Neural progenitor cell (in vitro differentiated cells): ENCODE measurements at regions not wholly inside any gene's neighbourhood (a gene's known extent, or its start where the extent isn't known, plus 50 kb on each side); places are given as distances from the start of the nearest gene placed in this dataset.

ENCODE experiments used
- DNase-seq: peaks from one replicate; pipeline ENCODE4 v3.0.0-alpha.2; 2016; ENCODE audit warnings: low spot score
- H2AFZ ChIP-seq: fragments of 200-600 bp; sonication (generic); replicated peaks from 2 replicates; pipeline ENCODE4 v1.6.1; 2016; ENCODE audit warnings: antibody characterized with exemption
- H3F3A ChIP-seq: fragments of 200-600 bp; sonication (generic); 2 replicates; pipeline ENCODE4 v1.6.1; 2016; ENCODE audit warnings: antibody characterized with exemption, low read depth
- H3K27ac ChIP-seq: fragments of 200-600 bp; sonication (generic); 2 replicates; pipeline ENCODE4 v1.5.1; 2016; ENCODE audit warnings: mild to moderate bottlenecking
- H3K27me3 ChIP-seq: fragments of 200-600 bp; sonication (generic); 2 replicates; pipeline ENCODE4 v1.6.1; 2016; ENCODE audit warnings: mild to moderate bottlenecking, moderate library complexity
- H3K36me3 ChIP-seq: fragments of 200-600 bp; sonication (generic); 2 replicates; pipeline ENCODE4 v1.5.1; 2016
- H3K4me1 ChIP-seq: fragments of 200-600 bp; sonication (generic); 2 replicates; pipeline ENCODE4 v1.6.1; 2016; ENCODE audit warnings: mixed run types
- H3K4me2 ChIP-seq: fragments of 200-600 bp; sonication (generic); 2 replicates; pipeline ENCODE4 v1.6.1; 2016
- H3K4me3 ChIP-seq: fragments of 200-600 bp; sonication (generic); 2 replicates; pipeline ENCODE4 v1.5.1; 2016
- H3K79me2 ChIP-seq: fragments of 200-600 bp; sonication (generic); 2 replicates; pipeline ENCODE4 v1.6.1; 2016; ENCODE audit warnings: low read depth
- H3K9ac ChIP-seq: fragments of 200-600 bp; sonication (generic); 2 replicates; pipeline ENCODE4 v1.6.1; 2016
- H3K9me3 ChIP-seq: fragments of 200-600 bp; sonication (generic); 2 replicates; pipeline ENCODE4 v1.5.1; 2016; ENCODE audit warnings: low read depth
- H4K20me1 ChIP-seq: fragments of 200-600 bp; sonication (generic); 2 replicates; pipeline ENCODE4 v1.6.1; 2016; ENCODE audit warnings: low read depth
- H3K27ac Mint-ChIP-seq: 3 replicates; pipeline ENCODE4 v1.8.0; 2021; ENCODE audit warnings: mixed read lengths
- H3K27me3 Mint-ChIP-seq: 2 replicates; pipeline ENCODE4 v1.8.0; 2022; ENCODE audit warnings: low read depth, mild to moderate bottlenecking, inconsistent platforms, moderate library complexity, mixed read lengths; ENCODE audit not compliant: insufficient read depth
- H3K36me3 Mint-ChIP-seq: 3 replicates; pipeline ENCODE4 v1.8.0; 2021; ENCODE audit warnings: mixed read lengths
- H3K4me1 Mint-ChIP-seq: 3 replicates; pipeline ENCODE4 v1.8.0; 2021; ENCODE audit warnings: mixed read lengths
- H3K4me3 Mint-ChIP-seq: 3 replicates; pipeline ENCODE4 v1.8.0; 2021; ENCODE audit warnings: mild to moderate bottlenecking, moderate library complexity, mixed read lengths
- H3K9me3 Mint-ChIP-seq: 3 replicates; pipeline ENCODE4 v1.8.0; 2020; ENCODE audit warnings: mixed read lengths
- EZH2 ChIP-seq: fragments of 200-600 bp; sonication (generic); IDR thresholded peaks from 2 replicates; pipeline ENCODE4 v1.6.1; 2017; ENCODE audit warnings: antibody characterized with exemption, mild to moderate bottlenecking, moderate library complexity
- EZH2phosphoT487 ChIP-seq: fragments of 200-600 bp; sonication (generic); IDR thresholded peaks from 2 replicates; pipeline ENCODE4 v1.6.1; 2017; ENCODE audit warnings: antibody characterized with exemption
- TF ChIP-seq, protein P1 (sequence below): fragments of 200-600 bp; sonication (generic); IDR thresholded peaks from 2 replicates; pipeline ENCODE4 v1.5.1; 2017; ENCODE audit warnings: antibody characterized with exemption, mild to moderate bottlenecking

DNA sequence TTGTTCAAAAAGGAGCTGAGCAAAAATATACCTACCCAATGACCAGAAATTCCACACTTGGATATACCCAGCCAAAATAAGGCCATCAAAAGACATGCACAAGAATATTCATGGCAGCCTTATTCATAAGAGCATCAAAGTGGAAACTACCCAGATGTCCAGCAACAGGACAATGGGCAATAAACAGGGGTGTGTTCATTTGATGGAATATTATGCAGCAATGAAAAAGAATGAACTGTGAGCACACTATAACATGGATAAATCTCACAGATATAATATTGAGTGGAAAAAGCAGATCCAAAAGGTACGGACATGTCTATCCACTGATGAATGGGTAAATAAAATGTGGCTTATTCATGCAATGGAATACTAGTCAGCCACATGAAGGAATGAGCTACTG lies 209.2 kb upstream of the LHX5 start:
- H2AFZ ChIP-seq, result no peak overlapping the region
- Mint-ChIP-seq H3K9me3 (no peaks in the 10 kb centered on the region), H3K27me3 (peaks cover 7% of the 10 kb centered on the region), H3K36me3 (no peaks in the 10 kb centered on the region), H3K4me1 (peaks cover 22% of the 10 kb centered on the region), H3K27ac (no peak overlapping the region), H3K4me3 (no peak overlapping the region)
- H3K4me2 ChIP-seq, result no peak overlapping the region
- H4K20me1 ChIP-seq, result no peaks in the 10 kb centered on the region
- H3K79me2 ChIP-seq, result no peaks in the 10 kb centered on the region
- H3K9me3 ChIP-seq, result no peaks in the 10 kb centered on the region
- H3F3A ChIP-seq, result peaks cover 17% of the 10 kb centered on the region
- H3K27ac ChIP-seq, result no peak overlapping the region
- H3K9ac ChIP-seq, result no peak overlapping the region
- DNase-seq, result no peak
- TF ChIP-seq EZH2, result no peak
- TF ChIP-seq, protein P1, sequence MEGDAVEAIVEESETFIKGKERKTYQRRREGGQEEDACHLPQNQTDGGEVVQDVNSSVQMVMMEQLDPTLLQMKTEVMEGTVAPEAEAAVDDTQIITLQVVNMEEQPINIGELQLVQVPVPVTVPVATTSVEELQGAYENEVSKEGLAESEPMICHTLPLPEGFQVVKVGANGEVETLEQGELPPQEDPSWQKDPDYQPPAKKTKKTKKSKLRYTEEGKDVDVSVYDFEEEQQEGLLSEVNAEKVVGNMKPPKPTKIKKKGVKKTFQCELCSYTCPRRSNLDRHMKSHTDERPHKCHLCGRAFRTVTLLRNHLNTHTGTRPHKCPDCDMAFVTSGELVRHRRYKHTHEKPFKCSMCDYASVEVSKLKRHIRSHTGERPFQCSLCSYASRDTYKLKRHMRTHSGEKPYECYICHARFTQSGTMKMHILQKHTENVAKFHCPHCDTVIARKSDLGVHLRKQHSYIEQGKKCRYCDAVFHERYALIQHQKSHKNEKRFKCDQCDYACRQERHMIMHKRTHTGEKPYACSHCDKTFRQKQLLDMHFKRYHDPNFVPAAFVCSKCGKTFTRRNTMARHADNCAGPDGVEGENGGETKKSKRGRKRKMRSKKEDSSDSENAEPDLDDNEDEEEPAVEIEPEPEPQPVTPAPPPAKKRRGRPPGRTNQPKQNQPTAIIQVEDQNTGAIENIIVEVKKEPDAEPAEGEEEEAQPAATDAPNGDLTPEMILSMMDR, result no peak
- no peak for TF ChIP-seq EZH2phosphoT487
- no peak overlapping the region for H3K4me3 ChIP-seq
- peaks cover 9% of the 10 kb centered on the region for H3K4me1 ChIP-seq
- no peaks in the 10 kb centered on the region for H3K36me3 ChIP-seq
- no peaks in the 10 kb centered on the region for H3K27me3 ChIP-seq

DNA sequence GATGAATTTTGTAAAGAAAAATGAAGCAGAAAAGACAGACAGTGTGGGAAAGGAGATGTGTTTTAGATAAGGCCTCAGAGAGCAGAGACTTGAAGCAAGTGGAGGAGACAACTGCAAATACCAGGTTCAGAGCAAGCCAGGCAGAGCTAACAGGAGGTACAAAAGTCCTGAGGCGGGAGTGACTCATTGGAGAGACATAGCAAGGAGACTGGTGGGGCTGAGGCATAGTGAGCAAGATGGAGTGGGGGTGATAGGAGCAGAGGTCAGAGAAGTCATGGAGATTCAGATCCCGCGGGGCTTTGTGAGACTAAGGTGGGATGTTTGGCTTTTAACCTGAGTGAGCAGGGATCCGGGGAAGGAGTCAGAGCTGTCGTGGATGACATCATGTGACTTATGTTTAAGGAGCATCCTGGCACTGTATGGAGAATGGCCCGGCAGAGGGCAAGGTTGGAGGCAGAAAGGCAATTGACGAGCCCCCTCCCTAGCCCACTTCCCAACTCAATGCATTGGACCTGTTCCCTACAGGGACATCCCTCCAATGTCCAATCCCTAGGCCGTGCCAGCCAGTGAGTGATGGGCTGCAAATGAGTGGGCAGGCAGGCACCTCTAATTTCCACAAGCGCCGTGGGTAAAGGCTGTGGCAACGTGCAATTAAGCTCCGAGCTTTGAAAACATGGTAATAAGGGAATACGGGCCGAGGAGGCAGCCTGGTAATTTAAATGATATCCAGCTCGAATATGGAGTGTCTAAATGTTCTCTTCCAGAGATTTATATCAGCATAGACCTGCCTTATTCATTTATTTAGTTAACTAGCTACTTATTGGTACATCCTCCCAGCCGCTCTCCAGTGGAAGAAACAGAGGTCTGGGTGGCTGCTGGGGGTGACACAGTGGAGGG lies 206.8 kb upstream of the LHX5 start:
- peaks cover 25% of the 10 kb centered on the region for H3F3A ChIP-seq
- H3K4me2 ChIP-seq, result no peak overlapping the region
- no peak for TF ChIP-seq EZH2
- TF ChIP-seq, protein P1, result no peak
- no peak for TF ChIP-seq EZH2phosphoT487
- no peaks in the 10 kb centered on the region for H3K9me3 ChIP-seq
- Mint-ChIP-seq H3K9me3 (no peaks in the 10 kb centered on the region), H3K27ac (no peak overlapping the region), H3K27me3 (peaks cover 5% of the 10 kb centered on the region), H3K4me1 (peaks cover 21% of the 10 kb centered on the region), H3K36me3 (no peaks in the 10 kb centered on the region), H3K4me3 (no peak overlapping the region)
- H4K20me1 ChIP-seq, result no peaks in the 10 kb centered on the region
- H3K9ac ChIP-seq, result no peak overlapping the region
- no peak overlapping the region for H3K27ac ChIP-seq
- peaks cover 19% of the 10 kb centered on the region for H3K4me1 ChIP-seq
- H3K27me3 ChIP-seq, result no peaks in the 10 kb centered on the region
- DNase-seq, result no peak
- no peak overlapping the region for H2AFZ ChIP-seq
- H3K4me3 ChIP-seq, result no peak overlapping the region
- H3K79me2 ChIP-seq, result no peaks in the 10 kb centered on the region
- no peaks in the 10 kb centered on the region for H3K36me3 ChIP-seq

DNA sequence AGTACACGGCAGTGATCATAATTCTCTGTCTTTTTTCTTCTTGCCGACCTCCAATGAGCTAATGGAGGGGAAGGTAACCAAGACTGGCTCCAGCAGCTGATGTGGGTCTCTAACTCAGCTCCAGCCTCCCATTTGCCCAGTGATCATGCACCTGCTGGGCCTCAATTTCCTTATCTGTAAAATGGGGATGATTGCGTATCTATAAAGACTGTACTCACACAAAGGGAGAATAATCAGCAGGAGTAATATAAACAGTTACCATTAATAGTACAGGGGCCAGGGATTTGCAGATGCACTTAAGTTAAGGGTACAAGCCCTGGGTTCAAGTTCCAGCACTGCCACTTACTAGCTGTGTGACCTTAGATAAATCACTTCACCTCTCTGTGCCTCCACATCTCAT lies 204.9 kb upstream of the LHX5 start:
- H3K9ac ChIP-seq, result no peak overlapping the region
- peaks cover 24% of the 10 kb centered on the region for H3K4me1 ChIP-seq
- H2AFZ ChIP-seq, result no peak overlapping the region
- H3K27ac ChIP-seq, result no peak overlapping the region
- no peaks in the 10 kb centered on the region for H4K20me1 ChIP-seq
- no peaks in the 10 kb centered on the region for H3K9me3 ChIP-seq
- no peak overlapping the region for H3K4me2 ChIP-seq
- no peak overlapping the region for H3K4me3 Mint-ChIP-seq
- peaks cover 41% of the 10 kb centered on the region for H3F3A ChIP-seq
- DNase-seq, result no peak
- H3K36me3 Mint-ChIP-seq, result no peaks in the 10 kb centered on the region
- no peaks in the 10 kb centered on the region for H3K9me3 Mint-ChIP-seq
- H3K27me3 ChIP-seq, result no peaks in the 10 kb centered on the region
- H3K4me3 ChIP-seq, result no peak overlapping the region
- peaks cover 5% of the 10 kb centered on the region for H3K27me3 Mint-ChIP-seq
- TF ChIP-seq EZH2phosphoT487 (no peak), EZH2 (no peak)
- TF ChIP-seq, protein P1, result no peak
- H3K79me2 ChIP-seq, result no peaks in the 10 kb centered on the region
- no peaks in the 10 kb centered on the region for H3K36me3 ChIP-seq
- no peak overlapping the region for H3K27ac Mint-ChIP-seq
- peaks cover 25% of the 10 kb centered on the region for H3K4me1 Mint-ChIP-seq
